Esophagus mucosa (tissue), 1 donor: ENCODE measurements at regions not wholly inside any gene's neighbourhood (a gene's known extent, or its start where the extent isn't known, plus 50 kb on each side); places are given as distances from the start of the nearest gene placed in this dataset.
"Not testable (repeated sequence)": the region's sequence is repeated elsewhere in the genome, so short reads cannot be mapped to it uniquely, and the experiment has no call there.

Source experiments
- ATAC-seq: fragments of 200-7000 bp; cut with Tn5 transposase; one replicate; pipeline ENCODE4 v1.9.1; 2020
- donor health status: DM: yes; HTN: yes; CAD: no.

DNA sequence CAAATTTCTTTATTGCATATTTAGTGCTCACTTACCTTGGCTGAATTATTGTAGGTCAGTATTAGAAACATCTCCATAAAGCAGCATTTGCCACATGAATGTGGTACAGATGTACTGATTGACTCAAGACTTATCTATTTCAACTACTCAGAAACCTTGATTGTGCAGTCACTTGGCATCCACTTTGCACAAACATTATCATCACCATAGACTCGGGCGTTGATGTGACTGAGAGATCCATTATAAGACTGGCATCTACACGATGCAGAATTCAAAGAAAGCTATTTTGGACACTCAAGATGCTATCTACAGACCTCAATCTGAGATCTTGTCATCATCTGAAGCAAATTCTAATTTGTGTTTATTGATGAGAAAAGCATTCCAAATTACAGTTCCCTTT is 102.8 kb upstream of the USP25 start:
- no peak for ATAC-seq

DNA sequence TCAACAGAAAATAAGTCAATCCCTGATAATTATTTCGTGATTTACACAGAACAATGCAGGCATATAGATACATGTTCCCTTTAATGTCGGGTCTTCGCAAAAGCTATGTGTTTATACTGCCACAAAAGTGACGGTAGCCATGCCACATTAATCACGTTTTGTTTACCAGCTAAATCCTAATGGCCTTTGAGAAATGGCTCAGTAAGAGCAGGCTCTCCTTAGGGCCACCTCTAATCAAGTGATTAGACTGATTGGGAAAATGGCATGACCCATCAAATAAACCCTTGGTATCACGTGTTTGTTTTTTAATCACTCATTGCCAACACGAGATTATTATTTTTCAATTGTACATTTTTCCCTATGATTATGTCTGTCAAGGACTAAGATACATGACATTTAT is 102.0 kb upstream of the USP25 start:
- no peak for ATAC-seq

DNA sequence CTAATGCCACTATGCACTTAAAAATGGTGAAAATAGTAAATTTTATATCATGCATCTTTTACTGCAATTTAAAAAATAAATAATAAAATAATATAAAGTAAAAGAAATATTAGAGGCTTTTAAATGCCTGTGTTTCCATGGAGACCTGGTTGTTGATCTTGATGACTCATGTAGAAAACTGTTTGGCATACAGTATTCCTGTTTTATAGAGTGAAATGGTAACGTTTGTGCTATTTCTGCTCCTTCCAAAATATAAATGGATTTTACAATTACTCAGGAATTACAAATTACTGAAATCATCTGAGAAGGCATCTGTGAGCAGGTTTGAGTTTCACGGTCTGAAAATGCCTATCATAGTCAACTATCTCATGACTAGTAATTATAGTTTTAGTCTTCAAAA is 98.4 kb upstream of the USP25 start:
- ATAC-seq, result no peak

DNA sequence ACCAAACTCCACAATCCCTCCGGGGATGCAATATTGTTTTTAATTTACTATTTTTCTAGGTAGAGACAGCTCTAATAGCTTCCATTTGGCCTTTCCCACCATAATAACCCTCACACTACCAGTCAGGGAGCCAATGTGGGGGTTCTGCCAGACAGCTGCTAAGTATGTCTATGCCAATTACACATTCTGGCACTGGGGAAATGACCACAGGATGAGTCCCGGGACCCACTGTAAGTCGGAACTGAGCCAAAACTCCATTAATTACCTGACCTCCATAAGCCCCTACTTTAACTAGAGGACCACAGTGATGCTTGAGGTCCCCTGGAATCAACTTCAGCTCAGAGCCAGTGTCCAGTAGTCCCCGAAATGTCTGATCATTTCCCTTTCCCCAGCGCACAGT is 95.2 kb upstream of the USP25 start:
- ATAC-seq, result not testable (repeated sequence)

DNA sequence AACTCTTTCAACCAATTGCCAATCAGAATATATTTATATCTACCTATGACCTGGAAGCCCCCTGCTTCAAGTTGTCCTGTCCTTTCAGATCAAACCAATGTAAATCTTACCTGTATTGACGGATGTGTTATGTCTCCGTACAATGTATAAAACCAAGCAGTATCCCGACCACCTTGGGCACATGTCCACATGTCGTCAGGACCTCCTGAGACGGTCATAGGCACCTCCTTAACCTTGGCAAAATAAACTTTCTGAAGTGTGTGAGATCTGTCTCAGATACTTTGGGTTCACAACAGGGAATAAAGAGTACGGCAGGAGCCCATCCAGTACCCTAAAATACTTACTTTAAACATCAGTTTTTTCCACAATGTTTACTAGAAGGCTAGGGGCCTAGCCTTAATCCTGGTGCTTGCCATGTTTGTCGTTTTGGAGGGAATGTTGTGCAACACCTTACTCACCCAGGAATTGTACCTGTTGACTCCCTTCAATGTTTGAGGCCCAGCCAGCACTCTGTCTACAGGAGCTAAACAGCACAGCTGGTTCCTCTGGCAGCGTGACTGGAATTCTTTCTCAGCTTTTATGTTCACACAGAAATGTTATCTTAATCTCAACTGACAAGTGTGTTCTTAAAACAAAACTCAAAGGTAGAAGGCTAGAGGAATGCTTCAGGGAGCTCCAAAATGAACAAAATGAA is 90.8 kb upstream of the USP25 start:
- peak; percentile 87 for ATAC-seq

DNA sequence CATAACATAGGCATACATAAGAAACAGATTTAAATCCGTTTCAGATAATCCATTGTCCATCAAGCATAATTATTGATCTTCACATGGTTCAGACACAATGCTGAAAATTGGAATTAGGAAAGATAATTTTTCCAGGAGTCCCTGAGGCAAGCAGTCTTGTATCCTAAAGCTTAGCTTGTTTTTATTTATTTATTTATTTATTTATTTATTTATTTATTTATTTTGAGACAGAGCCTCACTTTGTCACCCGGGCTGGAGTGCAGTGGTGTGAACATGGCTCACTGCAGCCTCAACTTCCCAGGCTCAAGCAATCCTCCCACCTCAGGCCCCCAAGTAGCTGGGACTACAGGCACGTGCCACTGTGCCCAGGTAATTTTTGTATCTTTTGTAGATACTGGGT is 89.7 kb upstream of the USP25 start:
- not testable (repeated sequence) for ATAC-seq

DNA sequence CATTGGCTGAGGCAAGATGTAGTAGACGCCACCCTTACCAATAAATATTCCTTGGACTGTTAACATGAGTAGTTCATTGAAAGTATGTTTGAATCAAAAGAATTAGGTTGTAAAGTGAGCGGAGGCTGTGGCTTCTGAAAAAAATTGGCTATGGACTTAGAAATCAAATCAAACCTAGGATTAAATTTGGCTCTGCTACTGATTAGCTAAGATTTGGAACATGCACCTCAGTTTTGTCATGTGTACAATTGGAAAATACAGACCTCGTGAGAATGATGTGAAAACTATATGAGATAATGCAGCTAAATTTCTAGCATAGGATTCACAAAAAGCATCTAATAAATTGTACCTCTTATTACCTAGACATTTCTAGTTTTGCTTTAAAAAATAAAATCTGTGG is 85.3 kb upstream of the USP25 start:
- ATAC-seq, result no peak

DNA sequence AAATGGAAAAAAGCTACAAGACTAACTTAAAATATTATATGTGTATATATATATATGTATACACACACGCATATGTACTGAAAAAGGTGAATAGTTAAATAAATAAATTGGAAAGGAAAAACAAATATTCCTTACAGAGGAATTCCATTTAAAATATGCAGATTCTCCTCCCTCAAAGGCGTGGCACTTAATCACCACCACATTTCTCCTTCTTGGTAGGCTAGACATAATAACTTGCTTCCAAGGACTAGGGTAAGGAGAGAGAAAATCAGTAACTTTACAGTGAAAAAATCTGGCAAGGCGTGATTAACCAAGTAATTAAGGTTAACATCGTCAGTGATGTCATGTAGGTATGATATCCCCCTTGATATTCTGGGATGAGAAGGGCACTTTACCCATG is 84.0 kb upstream of the USP25 start:
- ATAC-seq, result no peak

DNA sequence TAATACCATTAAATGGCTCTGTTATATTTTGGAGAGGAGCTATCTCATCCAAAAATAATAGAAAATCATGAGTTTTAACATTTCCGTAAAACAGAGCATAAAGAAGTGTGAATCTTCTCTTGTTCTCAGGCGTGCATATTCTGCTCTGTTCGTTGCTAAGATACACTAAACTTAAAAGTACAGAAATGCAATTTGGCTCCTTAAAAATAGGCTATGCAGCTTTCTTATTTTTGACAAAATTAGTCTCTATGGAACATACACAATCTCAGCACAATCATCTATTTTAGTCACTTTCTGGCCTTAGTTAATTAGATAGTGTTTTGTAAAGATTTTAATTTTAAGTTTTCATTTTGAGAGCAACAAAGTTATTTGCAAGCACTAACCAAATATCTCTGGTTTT is 79.0 kb upstream of the USP25 start:
- ATAC-seq, result no peak

DNA sequence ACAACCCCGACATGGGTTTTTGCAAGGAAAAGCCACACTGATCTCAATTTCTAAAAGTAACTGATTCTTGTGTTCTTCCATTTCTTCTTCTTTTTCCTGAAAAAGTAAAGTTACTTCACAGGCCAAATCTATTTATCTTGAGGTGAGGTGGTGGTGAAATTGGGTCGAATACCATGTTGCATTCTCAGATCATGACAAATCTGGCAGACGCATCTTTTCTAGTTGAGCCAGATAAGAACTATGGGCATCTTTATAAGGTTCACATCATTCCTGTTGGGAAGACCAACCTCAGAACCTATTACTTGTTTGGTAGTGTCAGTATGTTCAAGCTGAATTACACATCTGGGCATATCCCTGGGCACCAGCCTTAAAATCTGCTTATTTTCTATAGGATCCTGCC is 78.6 kb upstream of the USP25 start:
- no peak for ATAC-seq

DNA sequence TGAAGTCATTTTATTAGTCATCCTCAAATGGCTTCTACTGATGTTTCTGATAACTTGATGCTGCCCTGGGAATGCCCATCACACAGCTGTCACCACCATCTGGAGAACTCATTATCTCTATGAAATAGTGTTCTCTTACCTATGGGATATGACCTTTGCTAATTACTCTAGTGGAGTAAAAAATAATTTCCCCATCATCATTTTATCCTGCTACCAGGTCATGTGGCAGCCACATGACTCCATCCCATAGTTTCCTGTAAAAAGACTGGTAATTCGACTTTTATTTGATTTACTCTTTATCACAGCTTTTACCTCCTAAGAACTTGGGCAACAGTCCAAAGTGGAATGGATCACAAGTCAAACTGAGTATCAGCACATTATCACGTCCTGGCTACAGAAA is 76.1 kb upstream of the USP25 start:
- no peak for ATAC-seq

DNA sequence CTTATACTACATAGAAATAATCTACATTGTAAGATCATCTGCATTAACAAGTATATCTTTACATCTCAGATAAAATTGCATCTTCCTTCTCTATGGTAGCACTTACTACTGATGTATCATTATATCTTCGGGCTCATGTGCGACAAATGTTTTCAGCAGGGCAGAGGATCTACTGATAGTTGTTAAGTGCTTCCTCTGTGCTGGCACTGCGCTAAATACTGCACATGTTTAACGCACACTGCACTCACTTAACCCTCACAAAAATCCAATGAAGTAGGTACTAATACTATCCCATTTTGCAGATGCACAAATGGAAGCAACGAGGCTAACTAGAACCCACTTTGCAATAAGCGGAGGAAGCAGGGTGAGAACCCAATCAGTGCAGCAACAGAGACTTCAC is 75.6 kb upstream of the USP25 start:
- no peak for ATAC-seq

DNA sequence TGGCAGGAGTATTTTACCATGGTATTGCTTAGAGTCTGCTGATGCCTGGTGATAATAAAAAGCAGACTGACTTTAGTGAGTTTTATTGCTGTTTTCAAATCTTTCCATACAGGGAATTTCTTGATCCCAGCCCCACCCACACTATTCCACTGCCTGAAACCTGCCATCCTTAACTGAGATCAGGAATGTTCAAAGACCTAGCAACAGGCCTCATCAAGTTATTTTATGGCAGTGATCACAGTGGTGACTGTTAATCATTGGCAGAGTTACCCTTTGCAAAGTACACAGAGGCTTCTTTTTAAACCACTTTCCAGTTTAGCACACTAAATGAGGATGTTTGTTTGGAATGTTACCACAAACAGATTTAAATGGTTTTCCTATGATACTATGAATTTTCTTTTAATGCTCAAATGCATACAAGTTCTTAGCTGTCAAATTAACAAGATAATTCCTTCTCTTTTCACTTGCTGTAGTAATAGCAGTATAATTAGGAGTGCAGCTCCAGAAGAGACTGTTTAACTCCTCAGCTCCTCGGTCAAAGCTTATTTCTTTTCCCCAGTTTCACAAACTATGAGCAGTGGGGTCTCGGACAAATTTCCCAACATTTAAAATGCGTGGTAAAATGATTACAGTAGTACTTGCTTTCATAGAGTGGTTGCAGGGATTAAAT is 69.9 kb upstream of the USP25 start:
- no peak for ATAC-seq

DNA sequence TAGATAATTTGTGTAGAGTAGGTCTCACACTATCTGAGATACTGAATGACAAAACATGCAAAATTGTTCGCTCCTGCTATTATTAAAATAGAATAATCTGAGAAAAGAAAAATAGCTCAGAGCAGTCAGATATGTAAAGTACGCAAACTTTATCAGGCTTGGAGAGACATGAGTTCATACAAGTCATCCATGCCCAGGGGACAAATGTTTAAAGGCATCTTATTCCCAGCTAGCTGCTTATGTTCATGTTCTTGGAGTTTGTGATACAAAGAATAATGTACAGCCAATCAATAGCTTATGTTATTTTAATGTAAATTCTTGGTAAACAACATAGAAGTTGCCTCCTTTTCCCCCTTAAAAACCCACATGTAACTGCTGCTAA is 69.4 kb upstream of the USP25 start:
- no peak for ATAC-seq

DNA sequence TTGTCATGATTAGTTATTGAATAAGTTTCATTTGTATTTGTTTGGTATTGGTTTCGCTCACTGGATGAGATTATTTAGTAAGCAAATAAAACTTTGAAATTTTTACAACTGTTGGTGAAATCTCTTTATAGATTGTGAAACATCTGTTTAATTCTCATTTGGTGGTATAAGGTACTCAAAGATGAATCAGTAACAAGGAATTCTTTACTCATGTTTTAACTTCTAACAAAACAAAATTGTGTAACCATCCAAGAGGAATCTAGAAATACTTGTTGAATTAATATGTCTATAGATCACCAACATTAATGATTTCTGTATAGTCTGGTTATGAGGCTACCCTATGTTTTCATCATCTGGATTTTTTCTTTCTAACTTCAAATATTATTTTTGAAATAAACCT is 62.8 kb upstream of the USP25 start:
- ATAC-seq, result peak; percentile 65

DNA sequence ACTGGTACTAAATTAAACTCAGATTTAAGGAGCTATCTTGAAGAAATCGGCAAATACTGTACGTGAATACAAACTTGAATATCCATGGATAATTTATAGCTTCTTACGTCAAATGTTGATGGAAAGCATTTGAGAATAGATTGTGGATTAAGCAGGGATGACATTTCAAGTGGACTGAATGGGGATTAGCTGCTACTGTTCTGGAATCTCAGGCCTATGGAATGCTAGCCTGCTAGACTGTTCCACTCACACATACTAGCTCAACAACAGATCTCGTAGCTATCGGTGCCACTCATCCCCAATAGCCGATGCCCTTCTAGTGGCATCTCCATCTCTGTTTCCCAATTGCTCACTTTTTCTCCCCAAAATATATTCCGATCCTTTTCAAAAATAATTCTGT is 62.0 kb upstream of the USP25 start:
- ATAC-seq, result no peak

DNA sequence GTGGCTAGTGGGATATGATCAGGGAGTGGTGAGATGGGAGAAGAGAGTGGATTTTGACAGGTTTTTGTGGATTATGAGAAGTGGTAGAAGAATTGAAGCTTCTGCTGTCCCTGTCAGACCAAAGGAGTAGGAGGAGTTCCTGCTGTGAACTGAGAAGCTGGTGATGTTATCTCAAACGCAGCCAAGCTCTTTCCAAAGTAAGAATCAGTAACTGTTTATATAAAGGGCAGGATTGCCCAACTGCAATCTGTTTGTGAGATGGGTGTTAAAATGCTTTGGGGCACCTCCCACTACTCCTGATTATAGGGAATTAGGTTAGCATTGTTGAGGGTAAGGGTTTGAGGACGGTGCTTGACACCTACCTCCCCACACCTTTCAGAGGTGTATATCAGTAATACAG is 60.5 kb upstream of the USP25 start:
- ATAC-seq, result no peak

DNA sequence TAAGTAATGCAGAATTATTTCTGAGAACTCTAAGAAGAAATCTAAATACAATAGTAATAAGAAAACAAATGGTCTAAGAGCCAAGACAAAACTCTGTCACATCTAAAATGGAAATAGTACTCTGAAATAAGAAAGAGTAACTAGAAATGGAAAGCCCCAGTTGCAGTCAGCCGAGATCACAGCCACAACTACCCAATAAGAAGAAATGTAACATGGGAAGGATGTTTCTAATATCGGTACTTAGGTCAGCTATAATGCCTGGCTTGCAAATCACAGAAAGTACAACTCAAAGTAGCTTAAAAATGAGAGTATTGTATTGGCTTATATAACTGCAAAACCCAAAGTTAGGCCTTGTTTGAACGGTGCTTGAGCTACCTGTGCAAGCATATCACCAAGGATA is 58.6 kb upstream of the USP25 start:
- ATAC-seq, result no peak

DNA sequence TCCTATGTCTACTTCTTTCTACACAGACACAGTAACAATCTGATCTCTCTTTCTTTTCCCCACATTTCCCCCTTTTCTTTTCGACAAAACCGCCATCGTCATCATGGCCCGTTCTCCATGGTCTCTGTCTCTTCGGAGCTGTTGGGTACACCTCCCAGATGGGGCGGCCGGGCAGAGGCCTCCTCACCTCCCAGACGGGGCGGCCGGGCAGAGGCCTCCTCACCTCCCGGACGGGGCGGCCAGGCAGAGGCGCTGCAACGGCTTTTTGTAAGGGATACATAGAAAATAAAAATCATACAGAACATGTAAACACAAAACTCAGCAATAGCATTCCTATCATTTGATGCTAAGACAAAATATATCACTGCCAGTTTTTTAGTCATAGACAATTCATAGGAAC is 57.2 kb upstream of the USP25 start:
- not testable (repeated sequence) for ATAC-seq

DNA sequence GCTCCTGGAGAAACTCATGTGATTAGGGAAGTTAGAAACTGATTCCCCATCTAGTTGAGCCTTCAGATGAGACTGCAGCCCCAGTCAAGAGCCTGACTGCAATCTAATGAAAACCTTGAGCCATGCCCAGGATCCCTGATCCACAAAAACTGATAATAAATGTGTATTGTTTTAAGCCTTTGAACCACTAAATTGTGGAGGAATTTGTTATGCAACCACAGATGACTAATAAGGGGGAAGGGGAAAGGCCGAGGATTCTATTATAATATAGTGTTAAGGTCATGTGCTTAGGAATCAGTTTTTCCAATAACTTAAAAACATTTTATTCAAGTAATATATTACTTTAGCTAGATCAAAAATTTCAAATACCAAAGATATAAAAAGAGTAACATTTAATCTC is 52.8 kb upstream of the USP25 start:
- ATAC-seq, result no peak

DNA sequence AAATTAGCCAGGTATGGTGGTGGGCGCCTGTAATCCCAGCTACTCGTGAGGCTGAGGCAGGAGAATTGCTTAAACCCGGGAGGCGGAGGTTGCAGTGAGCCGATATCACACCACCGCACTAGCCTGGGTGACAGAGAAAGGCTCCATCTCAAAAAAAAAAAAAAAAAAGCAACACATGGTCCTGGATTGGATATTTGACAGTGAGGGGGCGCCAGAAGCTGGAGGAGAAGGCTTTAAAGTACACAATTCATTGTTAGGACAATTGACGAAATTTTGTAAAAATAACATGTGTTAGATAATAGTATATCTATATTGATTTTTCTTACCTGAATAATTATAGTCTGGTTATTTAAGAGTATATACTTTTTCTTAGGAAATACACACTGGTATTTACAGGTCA is 50.2 kb upstream of the USP25 start:
- ATAC-seq, result no peak
